Urinary bladder (tissue), 3 donors: ENCODE measurements at regions not wholly inside any gene's neighbourhood (a gene's known extent, or its start where the extent isn't known, plus 50 kb on each side); places are given as distances from the start of the nearest gene placed in this dataset.

Experiments used
- DNase-seq: peaks from one replicate; pipeline ENCODE4 v3.0.0-alpha.2; 2015; ENCODE audit errors: extremely low spot score
- H3K27ac ChIP-seq: one replicate; pipeline ENCODE4 v1.5.1; 2013; ENCODE audit warnings: low read depth, mild to moderate bottlenecking, moderate library complexity
- H3K36me3 ChIP-seq: one replicate; pipeline ENCODE4 v1.6.1; 2013; ENCODE audit warnings: mild to moderate bottlenecking, moderate library complexity; ENCODE audit not compliant: insufficient read depth
- H3K4me1 ChIP-seq: one replicate; pipeline ENCODE4 v1.6.1; 2013; ENCODE audit warnings: mild to moderate bottlenecking, moderate library complexity; ENCODE audit not compliant: insufficient read depth
- H3K4me3 ChIP-seq: one replicate; pipeline ENCODE4 v1.5.1; 2013; ENCODE audit warnings: low read depth, low read length
- WGBS: extraction: QIAGEN DNeasy Blood & Tissue Kit; methylation state at CpG from one replicate; pipeline ENCODE4 v1.1.7; 2013; 5-methylcytosine and 5-hydroxymethylcytosine counted together
- donor health status: healthy with polysubstance abuse.
- donor health status: healthy.

- 77% methylated on average over 6 of the region's 6 CpGs for WGBS
These were observed 85.5 kb upstream of the PMEPA1 start for GRCh38 chr20:57795342-57795697.

GRCh38 chr20:57794600-57795341, 85.0 kb upstream of the PMEPA1 start:
- no peak for DNase-seq
- H3K36me3 ChIP-seq, result no peaks in the 10 kb centered on the region
- 78% methylated on average over 21 of the region's 21 CpGs for WGBS
- H3K27ac ChIP-seq, result no peak overlapping the region
- no peaks in the 10 kb centered on the region for H3K4me1 ChIP-seq
- H3K4me3 ChIP-seq, result no peak overlapping the region

More at GRCh38 chr20:57795342-57795697, 85.5 kb upstream of the PMEPA1 start:
- Histone ChIP-seq H3K4me3 (no peak overlapping the region), H3K27ac (no peak overlapping the region), H3K36me3 (no peaks in the 10 kb centered on the region), H3K4me1 (no peaks in the 10 kb centered on the region)
- no peak for DNase-seq

GRCh38 chr20:57794036-57794435, 84.2 kb upstream of the PMEPA1 start:
- no peak for DNase-seq
- no peak overlapping the region for H3K4me3 ChIP-seq
- H3K4me1 ChIP-seq, result no peaks in the 10 kb centered on the region
- WGBS, result 97% methylated on average over 7 of the region's 7 CpGs
- no peak overlapping the region for H3K27ac ChIP-seq
- H3K36me3 ChIP-seq, result no peaks in the 10 kb centered on the region

- Histone ChIP-seq H3K36me3 (no peaks in the 10 kb centered on the region), H3K4me3 (no peak overlapping the region), H3K27ac (no peak overlapping the region), H3K4me1 (no peaks in the 10 kb centered on the region)
- WGBS, result 92% methylated on average over 9 of the region's 9 CpGs
- no peak for DNase-seq
These were observed 83.6 kb upstream of the PMEPA1 start for GRCh38 chr20:57793421-57793820.

GRCh38 chr20:57792386-57793080, 82.7 kb upstream of the PMEPA1 start:
- Histone ChIP-seq H3K4me3 (no peak overlapping the region), H3K27ac (no peak overlapping the region), H3K36me3 (no peaks in the 10 kb centered on the region), H3K4me1 (no peaks in the 10 kb centered on the region)
- DNase-seq, result no peak
- WGBS, result 80% methylated on average over 20 of the region's 20 CpGs

- no peak overlapping the region for H3K4me3 ChIP-seq
- 62% methylated on average over 8 of the region's 8 CpGs for WGBS
- no peak for DNase-seq
- H3K4me1 ChIP-seq, result no peaks in the 10 kb centered on the region
- no peaks in the 10 kb centered on the region for H3K36me3 ChIP-seq
- H3K27ac ChIP-seq, result no peak overlapping the region
These were observed 82.2 kb upstream of the PMEPA1 start for GRCh38 chr20:57791966-57792365.

- Histone ChIP-seq H3K27ac (no peak overlapping the region), H3K4me3 (no peak overlapping the region), H3K4me1 (no peaks in the 10 kb centered on the region), H3K36me3 (no peaks in the 10 kb centered on the region)
- WGBS, result 89% methylated on average over 15 of the region's 15 CpGs
- no peak for DNase-seq
These were observed 81.6 kb upstream of the PMEPA1 start for GRCh38 chr20:57791178-57791962.

- Histone ChIP-seq H3K36me3 (no peaks in the 10 kb centered on the region), H3K4me1 (no peaks in the 10 kb centered on the region), H3K27ac (no peak overlapping the region), H3K4me3 (no peak overlapping the region)
- WGBS, result 69% methylated on average over 8 of the region's 8 CpGs
- DNase-seq, result no peak
These were observed 80.4 kb upstream of the PMEPA1 start for GRCh38 chr20:57790176-57790575.

GRCh38 chr20:57788936-57789613, 79.3 kb upstream of the PMEPA1 start:
- Histone ChIP-seq H3K27ac (no peak overlapping the region), H3K36me3 (no peaks in the 10 kb centered on the region), H3K4me1 (no peaks in the 10 kb centered on the region), H3K4me3 (no peak overlapping the region)
- DNase-seq, result no peak
- 86% methylated on average over 19 of the region's 19 CpGs for WGBS

- Histone ChIP-seq H3K4me1 (no peaks in the 10 kb centered on the region), H3K36me3 (no peaks in the 10 kb centered on the region), H3K27ac (no peak overlapping the region), H3K4me3 (no peak overlapping the region)
- no peak for DNase-seq
- WGBS, result 84% methylated on average over 17 of the region's 17 CpGs
These were observed 78.4 kb upstream of the PMEPA1 start for GRCh38 chr20:57787990-57788781.

- no peaks in the 10 kb centered on the region for H3K4me1 ChIP-seq
- H3K36me3 ChIP-seq, result no peaks in the 10 kb centered on the region
- WGBS, result 77% methylated on average over 10 of the region's 10 CpGs
- no peak overlapping the region for H3K4me3 ChIP-seq
- no peak overlapping the region for H3K27ac ChIP-seq
- DNase-seq, result no peak
These were observed 77.6 kb upstream of the PMEPA1 start for GRCh38 chr20:57787151-57787989.

- no peaks in the 10 kb centered on the region for H3K4me1 ChIP-seq
- H3K27ac ChIP-seq, result no peak overlapping the region
- WGBS, result 88% methylated on average over 14 of the region's 14 CpGs
- H3K36me3 ChIP-seq, result no peaks in the 10 kb centered on the region
- H3K4me3 ChIP-seq, result no peak overlapping the region
- DNase-seq, result no peak
These were observed 76.6 kb upstream of the PMEPA1 start for GRCh38 chr20:57786304-57786932.
